Astrocyte (in vitro differentiated cells and primary cell): ENCODE measurements at regions not wholly inside any gene's neighbourhood (a gene's known extent, or its start where the extent isn't known, plus 50 kb on each side); places are given as distances from the start of the nearest gene placed in this dataset.

Experiments
- DNase-seq: peaks from one replicate; pipeline ENCODE4 v3.0.0-alpha.2; 2010; ENCODE audit warnings: low read depth
- FAIRE-seq: peaks from 2 replicates; lab custom pipeline; 2011; peaks lifted over from hg19 to GRCh38; lab: Jason Lieb, UNC
- H2AFZ ChIP-seq: 2 replicates; pipeline ENCODE4 v1.6.0; 2012; ENCODE audit warnings: low read depth, low read length, inconsistent platforms
- H3K27ac ChIP-seq: 2 replicates; pipeline ENCODE4 v1.5.1; 2011; ENCODE audit warnings: low read depth, low read length, inconsistent platforms
- H3K27me3 ChIP-seq: 2 replicates; pipeline ENCODE4 v1.6.0; 2011; ENCODE audit warnings: low read length, inconsistent platforms; ENCODE audit not compliant: insufficient read depth
- H3K36me3 ChIP-seq: 2 replicates; pipeline ENCODE4 v1.5.1; 2011; ENCODE audit warnings: low read length, inconsistent platforms; ENCODE audit not compliant: insufficient read depth
- H3K4me1 ChIP-seq: 2 replicates; pipeline ENCODE4 v1.5.1; 2011; ENCODE audit warnings: low read length, inconsistent platforms; ENCODE audit not compliant: insufficient read depth
- H3K4me2 ChIP-seq: 2 replicates; pipeline ENCODE4 v1.6.0; 2012; ENCODE audit warnings: low read length, inconsistent platforms
- H3K4me3 ChIP-seq: 2 replicates; pipeline ENCODE4 v1.5.1; 2011; ENCODE audit warnings: low read depth, mild to moderate bottlenecking, low read length, inconsistent platforms; ENCODE audit not compliant: insufficient read depth
- H3K79me2 ChIP-seq: 2 replicates; pipeline ENCODE4 v1.6.0; 2012; ENCODE audit warnings: mild to moderate bottlenecking, low read length, inconsistent platforms; ENCODE audit not compliant: insufficient read depth
- H3K9ac ChIP-seq: 2 replicates; pipeline ENCODE4 v1.6.0; 2012; ENCODE audit warnings: mild to moderate bottlenecking, low read length, inconsistent platforms
- H3K9me3 ChIP-seq: 2 replicates; pipeline ENCODE4 v1.5.1; 2012; ENCODE audit warnings: low read depth, mild to moderate bottlenecking, low read length, inconsistent platforms; ENCODE audit not compliant: insufficient read depth
- H4K20me1 ChIP-seq: 2 replicates; pipeline ENCODE4 v1.6.0; 2012; ENCODE audit warnings: low read length, inconsistent platforms; ENCODE audit not compliant: insufficient read depth
- H3K27ac Mint-ChIP-seq: one replicate; pipeline ENCODE4 v1.8.0; 2021; ENCODE audit warnings: mild to moderate bottlenecking, mixed read lengths; ENCODE audit not compliant: unreplicated experiment
- H3K27me3 Mint-ChIP-seq: one replicate; pipeline ENCODE4 v1.8.0; 2021; ENCODE audit warnings: low read depth, mixed read lengths; ENCODE audit not compliant: unreplicated experiment
- H3K36me3 Mint-ChIP-seq: one replicate; pipeline ENCODE4 v1.8.0; 2021; ENCODE audit warnings: low read depth, mixed read lengths; ENCODE audit not compliant: unreplicated experiment
- H3K4me1 Mint-ChIP-seq: one replicate; pipeline ENCODE4 v1.8.0; 2021; ENCODE audit warnings: low read depth, mixed read lengths; ENCODE audit not compliant: unreplicated experiment
- H3K4me3 Mint-ChIP-seq: one replicate; pipeline ENCODE4 v1.8.0; 2021; ENCODE audit warnings: mild to moderate bottlenecking, moderate library complexity, mixed read lengths; ENCODE audit not compliant: unreplicated experiment
- H3K9me3 Mint-ChIP-seq: one replicate; pipeline ENCODE4 v1.8.0; 2021; ENCODE audit warnings: mild to moderate bottlenecking, mixed read lengths; ENCODE audit not compliant: unreplicated experiment
- EZH2 ChIP-seq: IDR thresholded peaks from 2 replicates; pipeline ENCODE4 v1.6.1; 2012; ENCODE audit warnings: mild to moderate bottlenecking, low read length, inconsistent platforms; ENCODE audit not compliant: insufficient read depth
- TF ChIP-seq, protein P1 (sequence below): IDR thresholded peaks from 2 replicates; pipeline ENCODE4 v1.5.1; 2011; ENCODE audit warnings: low read depth, mild to moderate bottlenecking, inconsistent platforms, low read length, moderate library complexity; ENCODE audit not compliant: insufficient read depth

DNA sequence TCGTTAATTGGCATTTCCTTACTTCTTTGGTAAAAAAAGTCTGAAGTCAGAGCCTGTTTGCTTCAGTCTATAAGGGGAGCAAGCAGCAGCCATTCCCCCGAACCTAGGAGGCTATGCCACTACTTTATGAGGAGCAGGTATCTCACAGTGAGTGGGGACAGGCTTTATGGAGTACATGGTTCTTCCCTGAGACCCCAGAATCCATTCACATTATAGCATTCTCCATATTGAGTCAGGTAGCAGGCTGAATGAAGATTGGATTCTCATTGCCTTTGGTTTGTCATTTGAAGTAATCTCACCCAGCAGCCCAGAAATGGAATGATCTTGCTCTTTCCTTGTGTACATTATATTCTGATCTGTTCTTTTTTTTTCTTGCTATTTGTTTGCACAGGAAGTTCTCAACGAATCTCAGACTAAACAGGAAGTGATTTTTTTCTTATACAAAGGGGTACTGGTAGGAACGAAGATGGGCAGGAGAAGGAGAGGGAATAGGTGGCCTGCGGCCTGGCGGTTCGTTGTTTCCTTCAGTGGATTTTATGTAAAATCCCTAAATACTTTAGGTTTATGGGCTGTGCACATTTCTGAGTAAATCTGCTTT lies 74.4 kb downstream of the ARHGAP35 start:
- TF ChIP-seq, protein P1, sequence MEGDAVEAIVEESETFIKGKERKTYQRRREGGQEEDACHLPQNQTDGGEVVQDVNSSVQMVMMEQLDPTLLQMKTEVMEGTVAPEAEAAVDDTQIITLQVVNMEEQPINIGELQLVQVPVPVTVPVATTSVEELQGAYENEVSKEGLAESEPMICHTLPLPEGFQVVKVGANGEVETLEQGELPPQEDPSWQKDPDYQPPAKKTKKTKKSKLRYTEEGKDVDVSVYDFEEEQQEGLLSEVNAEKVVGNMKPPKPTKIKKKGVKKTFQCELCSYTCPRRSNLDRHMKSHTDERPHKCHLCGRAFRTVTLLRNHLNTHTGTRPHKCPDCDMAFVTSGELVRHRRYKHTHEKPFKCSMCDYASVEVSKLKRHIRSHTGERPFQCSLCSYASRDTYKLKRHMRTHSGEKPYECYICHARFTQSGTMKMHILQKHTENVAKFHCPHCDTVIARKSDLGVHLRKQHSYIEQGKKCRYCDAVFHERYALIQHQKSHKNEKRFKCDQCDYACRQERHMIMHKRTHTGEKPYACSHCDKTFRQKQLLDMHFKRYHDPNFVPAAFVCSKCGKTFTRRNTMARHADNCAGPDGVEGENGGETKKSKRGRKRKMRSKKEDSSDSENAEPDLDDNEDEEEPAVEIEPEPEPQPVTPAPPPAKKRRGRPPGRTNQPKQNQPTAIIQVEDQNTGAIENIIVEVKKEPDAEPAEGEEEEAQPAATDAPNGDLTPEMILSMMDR, result no peak
- Histone ChIP-seq H3K9ac (no peak overlapping the region), H3K36me3 (peaks cover 5% of the 10 kb centered on the region), H3K9me3 (no peaks in the 10 kb centered on the region), H3K4me3 (no peak overlapping the region), H3K27ac (no peak overlapping the region), H3K27me3 (no peaks in the 10 kb centered on the region), H4K20me1 (peaks cover 47% of the 10 kb centered on the region), H3K4me2 (no peak overlapping the region), H3K79me2 (peaks cover 63% of the 10 kb centered on the region), H3K4me1 (peaks cover 26% of the 10 kb centered on the region), H2AFZ (no peak overlapping the region)
- H3K27ac Mint-ChIP-seq, result peak overlapping the region; percentile 56
- H3K27me3 Mint-ChIP-seq, result no peaks in the 10 kb centered on the region
- no peak overlapping the region for H3K4me3 Mint-ChIP-seq
- FAIRE-seq (no peak), DNase-seq (no peak)
- H3K36me3 Mint-ChIP-seq, result peaks cover 2% of the 10 kb centered on the region
- H3K4me1 Mint-ChIP-seq, result peaks cover 38% of the 10 kb centered on the region
- H3K9me3 Mint-ChIP-seq, result no peaks in the 10 kb centered on the region

DNA sequence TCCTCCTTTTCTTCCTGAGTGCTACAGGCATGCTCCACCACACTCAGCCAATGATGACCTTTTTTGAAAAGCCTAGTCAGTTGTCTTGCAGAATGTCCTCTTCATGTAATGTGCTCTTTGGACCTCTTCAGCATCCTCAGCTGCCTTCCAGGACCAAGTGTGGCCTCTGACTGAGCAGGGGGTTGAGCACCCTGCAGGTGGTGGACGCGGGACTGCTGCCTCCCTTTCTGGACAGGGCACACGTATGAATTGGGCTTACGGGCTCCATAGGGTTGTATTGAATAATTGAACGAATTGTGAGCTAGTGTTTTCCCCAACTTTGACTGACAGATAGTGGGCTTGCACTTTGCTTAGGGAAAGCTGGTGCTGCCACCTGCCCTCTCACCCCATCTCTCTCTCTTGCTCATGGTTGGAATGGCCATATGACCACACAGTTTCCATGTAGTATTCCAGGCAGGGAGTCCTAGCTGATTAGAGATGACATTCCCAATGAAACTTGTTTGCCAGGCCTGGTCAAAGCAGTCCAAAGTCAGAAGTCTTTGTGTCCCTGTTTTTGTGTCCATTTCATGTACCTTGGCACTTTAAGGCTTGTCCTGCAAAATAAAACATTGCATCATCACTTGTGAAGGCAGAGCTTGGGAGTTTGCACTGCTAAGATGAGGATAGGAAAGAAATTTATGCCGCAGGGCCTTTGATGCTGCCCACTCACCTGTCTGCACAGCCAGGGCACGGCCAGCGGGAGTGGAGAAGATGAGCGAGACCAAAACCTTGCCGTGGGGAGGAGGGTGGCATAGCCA lies 76.3 kb upstream of the NPAS1 start:
- peaks cover 26% of the 10 kb centered on the region for H3K4me1 Mint-ChIP-seq
- no peak overlapping the region for H3K4me3 ChIP-seq
- no peak overlapping the region for H3K4me3 Mint-ChIP-seq
- peaks cover 42% of the 10 kb centered on the region for H4K20me1 ChIP-seq
- H3K27me3 ChIP-seq, result no peaks in the 10 kb centered on the region
- H3K9me3 Mint-ChIP-seq, result no peaks in the 10 kb centered on the region
- H3K79me2 ChIP-seq, result peaks cover 52% of the 10 kb centered on the region
- H3K4me1 ChIP-seq, result peaks cover 17% of the 10 kb centered on the region
- FAIRE-seq, result no peak
- no peaks in the 10 kb centered on the region for H3K27me3 Mint-ChIP-seq
- H2AFZ ChIP-seq, result no peak overlapping the region
- no peak overlapping the region for H3K27ac Mint-ChIP-seq
- peaks cover 25% of the 10 kb centered on the region for H3K36me3 Mint-ChIP-seq
- H3K36me3 ChIP-seq, result no peaks in the 10 kb centered on the region
- H3K9me3 ChIP-seq, result no peaks in the 10 kb centered on the region
- H3K9ac ChIP-seq, result no peak overlapping the region
- H3K27ac ChIP-seq, result no peak overlapping the region
- TF ChIP-seq EZH2, result no peak
- TF ChIP-seq, protein P1, result no peak
- H3K4me2 ChIP-seq, result no peak overlapping the region
- DNase-seq, result no peak
